HPDE6-E6E7 (cell line): ENCODE measurements at regions not wholly inside any gene's neighbourhood (a gene's known extent, or its start where the extent isn't known, plus 50 kb on each side); places are given as distances from the start of the nearest gene placed in this dataset.
"Not testable (repeated sequence)": the region's sequence is repeated elsewhere in the genome, so short reads cannot be mapped to it uniquely, and the experiment has no call there.

ENCODE experiments used
- DNase-seq: peaks from one replicate; pipeline ENCODE4 v3.0.0; 2011; ENCODE audit warnings: missing footprints; ENCODE audit errors: extremely low spot score

GRCh38 chr17:63249256-63250004, 196.7 kb downstream of the CYB561 start:
- DNase-seq = no peak

GRCh38 chr17:63250830-63251229, 195.3 kb downstream of the CYB561 start:
- no peak for DNase-seq

- no peak for DNase-seq
These were observed 187.3 kb downstream of the CYB561 start for GRCh38 chr17:63258785-63259184.

GRCh38 chr17:63262751-63263476, 183.2 kb downstream of the CYB561 start:
- no peak for DNase-seq

GRCh38 chr17:63265526-63265925, 180.6 kb downstream of the CYB561 start:
- DNase-seq = no peak

GRCh38 chr17:63267846-63268245, 178.3 kb downstream of the CYB561 start:
- DNase-seq = no peak

- no peak for DNase-seq
These were observed 177.3 kb downstream of the CYB561 start for GRCh38 chr17:63268827-63269226.

GRCh38 chr17:63270610-63271009, 175.5 kb downstream of the CYB561 start:
- no peak for DNase-seq

GRCh38 chr17:63274146-63274545, 172.0 kb downstream of the CYB561 start:
- no peak for DNase-seq

GRCh38 chr17:63275318-63275970, 170.7 kb downstream of the CYB561 start:
- peak; percentile 84 for DNase-seq

GRCh38 chr17:63275971-63276745, 169.9 kb downstream of the CYB561 start:
- DNase-seq = no peak

GRCh38 chr17:63276821-63277220, 169.3 kb downstream of the CYB561 start:
- DNase-seq = no peak

- DNase-seq = no peak
These were observed 168.5 kb downstream of the CYB561 start for GRCh38 chr17:63277629-63278028.

- no peak for DNase-seq
These were observed 167.2 kb downstream of the CYB561 start for GRCh38 chr17:63278728-63279442.

GRCh38 chr17:63279498-63280230, 166.4 kb downstream of the CYB561 start:
- DNase-seq = no peak

GRCh38 chr17:63282455-63282854, 163.7 kb downstream of the CYB561 start:
- no peak for DNase-seq

- DNase-seq = no peak
These were observed 160.6 kb downstream of the CYB561 start for GRCh38 chr17:63285551-63285950.

- no peak for DNase-seq
These were observed 159.9 kb downstream of the CYB561 start for GRCh38 chr17:63286254-63286653.

- not testable (repeated sequence) for DNase-seq
These were observed 159.1 kb downstream of the CYB561 start for GRCh38 chr17:63287006-63287405.

- DNase-seq = no peak
These were observed 156.2 kb downstream of the CYB561 start for GRCh38 chr17:63289931-63290330.

GRCh38 chr17:63290351-63290750, 155.8 kb downstream of the CYB561 start:
- no peak for DNase-seq
